Liver (tissue), 8 donors: ENCODE measurements at regions not wholly inside any gene's neighbourhood (a gene's known extent, or its start where the extent isn't known, plus 50 kb on each side); places are given as distances from the start of the nearest gene placed in this dataset.

Experiments used
- DNase-seq: peaks from one replicate; pipeline ENCODE4 v3.0.0-alpha.2; 2017; ENCODE audit warnings: low spot score
- H3K27ac ChIP-seq, 2 donors: one replicate each; pipeline ENCODE4 v1.7.0; 2013; ENCODE audit warnings: inconsistent platforms in 2 of 2, low read length in 2 of 2, control low read depth in 1 of 2, low read depth in 1 of 2, mild to moderate bottlenecking in 1 of 2
- H3K27me3 ChIP-seq, 4 donors: one replicate each; pipeline versions ENCODE4 v1.6.1 to v1.7.0; 2013; ENCODE audit warnings: low read length in 3 of 4, inconsistent platforms in 1 of 4, mild to moderate bottlenecking in 1 of 4, moderate library complexity in 1 of 4; ENCODE audit not compliant: control insufficient read depth in 4 of 4, insufficient read depth in 4 of 4
- H3K36me3 ChIP-seq, 4 donors: one replicate each; pipeline versions ENCODE4 v1.6.1 to v1.7.0; 2013; ENCODE audit warnings: low read length in 3 of 4, mild to moderate bottlenecking in 3 of 4, low read depth in 1 of 4, moderate library complexity in 1 of 4; ENCODE audit not compliant: control insufficient read depth in 4 of 4, insufficient read depth in 3 of 4
- H3K4me1 ChIP-seq, 4 donors: one replicate each; pipeline versions ENCODE4 v1.6.1 to v1.7.0; 2013; ENCODE audit warnings: low read length in 3 of 4, mild to moderate bottlenecking in 3 of 4, moderate library complexity in 1 of 4; ENCODE audit not compliant: control insufficient read depth in 4 of 4, insufficient read depth in 4 of 4
- H3K4me3 ChIP-seq, 3 donors: one replicate each; pipeline versions ENCODE4 v1.6.1 to v1.7.0; 2013; ENCODE audit warnings: low read length in 3 of 3, control low read depth in 1 of 3, low read depth in 1 of 3, mild to moderate bottlenecking in 1 of 3
- H3K9ac ChIP-seq, 2 donors: one replicate each; pipeline ENCODE4 v1.7.0; 2013; ENCODE audit warnings: low read length in 2 of 2, mild to moderate bottlenecking in 2 of 2, moderate library complexity in 2 of 2, control low read depth in 1 of 2, low read depth in 1 of 2
- H3K9me3 ChIP-seq, 4 donors: one replicate each; pipeline versions ENCODE4 v1.6.1 to v1.7.0; 2013; ENCODE audit warnings: low read length in 3 of 4; ENCODE audit not compliant: control insufficient read depth in 4 of 4
- ATF3 ChIP-seq: IDR thresholded peaks from 2 replicates; pipeline ENCODE4 v1.6.1; 2016; ENCODE audit warnings: antibody characterized with exemption
- CTCF ChIP-seq: fragments of 150-350 bp; IDR thresholded peaks from 2 replicates; pipeline ENCODE4 v1.5.1; 2017; ENCODE audit warnings: improper control_type of control experiment, low read depth, low read length; ENCODE audit not compliant: missing input control
- FOXA1 ChIP-seq: IDR thresholded peaks from 2 replicates; pipeline ENCODE4 v1.6.1; 2016; ENCODE audit warnings: antibody characterized with exemption
- FOXA2 ChIP-seq: IDR thresholded peaks from 2 replicates; pipeline ENCODE4 v1.6.1; 2016; ENCODE audit warnings: antibody characterized with exemption
- HNF4A ChIP-seq, 2 donors: conservative IDR thresholded peaks; 2 replicates each; pipeline ENCODE4 v1.6.1; 2016; ENCODE audit warnings: antibody characterized with exemption in 2 of 2, mild to moderate bottlenecking in 2 of 2
- HNF4G ChIP-seq: IDR thresholded peaks from 2 replicates; pipeline ENCODE4 v1.6.1; 2016; ENCODE audit warnings: antibody characterized with exemption
- JUND ChIP-seq, 2 donors: IDR thresholded peaks; 2 replicates each; pipeline ENCODE4 v1.6.1; 2016; ENCODE audit warnings: antibody characterized with exemption in 2 of 2
- MAX ChIP-seq: IDR thresholded peaks from 2 replicates; pipeline ENCODE4 v1.6.1; 2016; ENCODE audit warnings: antibody characterized with exemption
- NR2F2 ChIP-seq: IDR thresholded peaks from 2 replicates; pipeline ENCODE4 v1.6.1; 2016; ENCODE audit warnings: antibody characterized with exemption
- RAD21 ChIP-seq, 2 donors: IDR thresholded peaks; 2 replicates each; pipeline ENCODE4 v1.6.1; 2016; ENCODE audit warnings: antibody characterized with exemption in 2 of 2, mild to moderate bottlenecking in 2 of 2
- REST ChIP-seq: IDR thresholded peaks from 2 replicates; pipeline ENCODE4 v1.6.1; 2016; ENCODE audit warnings: antibody characterized with exemption, mild to moderate bottlenecking
- RXRA ChIP-seq, 2 donors: IDR thresholded peaks; 2 replicates each; pipeline ENCODE4 v1.6.1; 2017 to 2018; ENCODE audit warnings: antibody characterized with exemption in 2 of 2, mild to moderate bottlenecking in 1 of 2
- SP1 ChIP-seq: IDR thresholded peaks from 2 replicates; pipeline ENCODE4 v1.6.1; 2018; ENCODE audit warnings: antibody characterized with exemption, mild to moderate bottlenecking
- TAF1 ChIP-seq: conservative IDR thresholded peaks from 2 replicates; pipeline ENCODE4 v1.6.1; 2016; ENCODE audit warnings: antibody characterized with exemption, mild to moderate bottlenecking
- YY1 ChIP-seq: IDR thresholded peaks from 2 replicates; pipeline ENCODE4 v1.6.1; 2016; ENCODE audit warnings: antibody characterized with exemption, mild to moderate bottlenecking
- ZBTB33 ChIP-seq: IDR thresholded peaks from 2 replicates; pipeline ENCODE4 v1.6.1; 2016; ENCODE audit warnings: antibody characterized with exemption
- WGBS: extraction: QIAGEN DNeasy Blood & Tissue Kit; methylation state at CpG from one replicate; pipeline ENCODE4 v1.1.7; 2013; 5-methylcytosine and 5-hydroxymethylcytosine counted together
- donor health status: healthy.
- donor health status: healthy.
- donor health status: healthy.
- donor health status: healthy.
- donor health status: healthy.

GRCh38 chr10:131743190-131744151 lies 157.3 kb upstream of the PPP2R2D start:
- no peak for DNase-seq
- H3K27me3 ChIP-seq: no peaks in the 10 kb centered on the region
- no peaks in the 10 kb centered on the region for H3K9me3 ChIP-seq
- H3K9ac ChIP-seq: no peak overlapping the region
- H3K4me1 ChIP-seq: peaks cover 0 to 2% (median 0%) of the 10 kb centered on the region in 4 donors
- no peak overlapping the region for H3K4me3 ChIP-seq
- 57% methylated on average over 24 of the region's 24 CpGs for WGBS
- H3K36me3 ChIP-seq: no peaks in the 10 kb centered on the region
- no peak overlapping the region for H3K27ac ChIP-seq
- TF ChIP-seq NR2F2 (no peak), SP1 (no peak), YY1 (no peak), JUND (IDR thresholded peaks at IDR 0.05) (no peak), HNF4A (conservative IDR thresholded peaks at IDR 0.05) (no peak), CTCF (no peak), FOXA2 (no peak), MAX (no peak), TAF1 (no peak), RXRA (IDR thresholded peaks at IDR 0.05) (no peak)

- Histone ChIP-seq H3K9me3 (no peaks in the 10 kb centered on the region), H3K9ac (no peak overlapping the region), H3K27ac (no peak overlapping the region), H3K4me3 (no peak overlapping the region), H3K36me3 (no peaks in the 10 kb centered on the region), H3K4me1 (peaks cover 0 to 8% (median 5%) of the 10 kb centered on the region in 4 donors), H3K27me3 (no peaks in the 10 kb centered on the region)
- 75% methylated on average over 10 of the region's 10 CpGs for WGBS
- no peak for TF ChIP-seq HNF4G
- TF ChIP-seq HNF4A (conservative IDR thresholded peaks at IDR 0.05): no peak
- no peak for TF ChIP-seq REST
- TF ChIP-seq TAF1: no peak
- no peak for TF ChIP-seq YY1
- TF ChIP-seq ATF3: no peak
- TF ChIP-seq FOXA1: no peak
- no peak for TF ChIP-seq FOXA2
- no peak for TF ChIP-seq CTCF
- no peak for TF ChIP-seq SP1
- no peak for TF ChIP-seq JUND (IDR thresholded peaks at IDR 0.05)
- TF ChIP-seq ZBTB33: no peak
- TF ChIP-seq RAD21 (IDR thresholded peaks at IDR 0.05): no peak
- TF ChIP-seq RXRA (IDR thresholded peaks at IDR 0.05): no peak
- TF ChIP-seq MAX: no peak
- no peak for DNase-seq
These were observed 156.5 kb upstream of the PPP2R2D start for GRCh38 chr10:131744346-131744745.
